Left ventricle myocardium inferior (tissue), 1 donor: ENCODE measurements at regions not wholly inside any gene's neighbourhood (a gene's known extent, or its start where the extent isn't known, plus 50 kb on each side); places are given as distances from the start of the nearest gene placed in this dataset.

Source experiments
- DNase-seq: peaks from one replicate; pipeline ENCODE4 v3.0.0-alpha.2; 2020
- H3K27ac ChIP-seq: fragments of 200-600 bp; replicated peaks from 2 replicates; pipeline ENCODE4 v1.8.0; 2021
- H3K27me3 ChIP-seq: fragments of 200-600 bp; 2 replicates; pipeline ENCODE4 v1.8.0; 2021; ENCODE audit warnings: low read depth
- H3K36me3 ChIP-seq: fragments of 200-600 bp; 2 replicates; pipeline ENCODE4 v1.8.0; 2021
- H3K4me1 ChIP-seq: fragments of 200-600 bp; 2 replicates; pipeline ENCODE4 v1.8.0; 2021
- H3K4me3 ChIP-seq: fragments of 200-600 bp; 2 replicates; pipeline ENCODE4 v1.8.0; 2021; ENCODE audit warnings: mild to moderate bottlenecking, moderate library complexity
- H3K9me3 ChIP-seq: fragments of 200-600 bp; replicated peaks from 2 replicates; pipeline ENCODE4 v1.8.0; 2021
- CTCF ChIP-seq: fragments of 200-600 bp; IDR thresholded peaks from 2 replicates; pipeline ENCODE4 v1.8.0; 2021; ENCODE audit warnings: antibody characterized with exemption, mild to moderate bottlenecking, borderline replicate concordance
- intact Hi-C: fragments of 100-400 bp; cut with micrococcal nuclease; formaldehyde crosslinking; loops from one replicate; pipeline ENCODE4 v1.11.0; 2022
- donor health status: DM: no; HTN: yes; CAD: no; lungs with severe emphysema.

GRCh38 chrY:12525206-12525605, 175.8 kb upstream of the USP9Y start:
- Histone ChIP-seq H3K4me1 (no peaks in the 10 kb centered on the region), H3K27me3 (no peaks in the 10 kb centered on the region), H3K9me3 (no peaks in the 10 kb centered on the region), H3K27ac (no peak overlapping the region), H3K4me3 (no peak overlapping the region), H3K36me3 (no peaks in the 10 kb centered on the region)
- TF ChIP-seq CTCF, result no peak
- intact Hi-C loops, result loop anchor here (10.0 kb wide), 1 partner anchor 50 kb away; no protein-coding TSS in a partner anchor
- no peak for DNase-seq

GRCh38 chrY:12526362-12527063, 174.5 kb upstream of the USP9Y start:
- TF ChIP-seq CTCF, result no peak
- H3K4me1 ChIP-seq, result no peaks in the 10 kb centered on the region
- H3K9me3 ChIP-seq, result no peaks in the 10 kb centered on the region
- H3K27me3 ChIP-seq, result no peaks in the 10 kb centered on the region
- no peak overlapping the region for H3K4me3 ChIP-seq
- intact Hi-C loops, result loop anchor here (10.0 kb wide), 1 partner anchor 48 kb away; no protein-coding TSS in a partner anchor
- no peak overlapping the region for H3K27ac ChIP-seq
- DNase-seq, result no peak
- no peaks in the 10 kb centered on the region for H3K36me3 ChIP-seq

- no peak for DNase-seq
- intact Hi-C loops, result no loop called here
- no peaks in the 10 kb centered on the region for H3K4me1 ChIP-seq
- TF ChIP-seq CTCF, result no peak
- peak overlapping the region; percentile 58 for H3K4me3 ChIP-seq
- no peak overlapping the region for H3K27ac ChIP-seq
- no peaks in the 10 kb centered on the region for H3K9me3 ChIP-seq
- no peaks in the 10 kb centered on the region for H3K27me3 ChIP-seq
- H3K36me3 ChIP-seq, result no peaks in the 10 kb centered on the region
Observed at GRCh38 chrY:12537226-12537854, 163.7 kb upstream of the USP9Y start.

- H3K9me3 ChIP-seq, result no peaks in the 10 kb centered on the region
Observed at GRCh38 chrY:12546746-12547420, 154.1 kb upstream of the USP9Y start.

More at GRCh38 chrY:12546746-12547420, 154.1 kb upstream of the USP9Y start:
- Histone ChIP-seq H3K27ac (no peak overlapping the region), H3K27me3 (no peaks in the 10 kb centered on the region), H3K4me3 (no peak overlapping the region), H3K4me1 (no peaks in the 10 kb centered on the region), H3K36me3 (no peaks in the 10 kb centered on the region)
- intact Hi-C loops, result no loop called here
- TF ChIP-seq CTCF, result no peak
- DNase-seq, result no peak
